ENCODE measurements at regions not wholly inside any gene's neighbourhood (a gene's known extent, or its start where the extent isn't known, plus 50 kb on each side); places are given as distances from the start of the nearest gene placed in this dataset.

DNA sequence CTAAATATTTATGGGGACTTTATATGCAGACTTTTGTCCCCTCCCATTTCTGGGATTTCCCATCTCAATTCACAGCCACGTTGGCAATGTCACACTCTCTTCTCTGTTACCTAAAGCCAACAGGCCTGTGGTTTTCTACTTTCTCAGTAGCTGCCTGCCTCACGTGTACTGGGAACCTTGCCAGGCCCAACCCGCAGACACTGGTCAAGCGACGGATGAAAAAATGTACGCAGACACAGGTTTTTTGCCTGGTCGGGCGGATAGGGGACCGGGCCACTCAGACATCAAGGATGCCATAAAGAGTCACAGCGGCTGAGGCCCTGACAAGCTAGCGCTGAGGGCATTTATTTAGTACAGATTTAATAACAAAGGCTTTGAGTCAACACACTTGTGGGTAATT is 204.4 kb upstream of the DPP6 start:
- TF ChIP-seq POLR2A (IDR thresholded peaks at IDR 0.05; ENCODE audit: low read depth, low read length) (no peak), POLR2AphosphoS5 (IDR thresholded peaks at IDR 0.05; ENCODE audit: low read depth, low read length) (no peak)
